ENCODE measurements at regions not wholly inside any gene's neighbourhood (a gene's known extent, or its start where the extent isn't known, plus 50 kb on each side); places are given as distances from the start of the nearest gene placed in this dataset.

- CTCF ChIA-PET: no interaction called here
Measured at GRCh38 chr6:51464956-51465355, 622.5 kb downstream of the PKHD1 start.

GRCh38 chr6:51466427-51466826, 621.0 kb downstream of the PKHD1 start:
- no peaks in the 10 kb centered on the region for H3K27me3 ChIP-seq (ENCODE audit: control insufficient read depth, insufficient read depth, low read length)
- no peak overlapping the region for H3K27ac ChIP-seq (ENCODE audit: low read depth, low read length)
- no peak for DNase-seq (ENCODE audit: low read depth, low spot score)
- TF ChIP-seq, protein P1, sequence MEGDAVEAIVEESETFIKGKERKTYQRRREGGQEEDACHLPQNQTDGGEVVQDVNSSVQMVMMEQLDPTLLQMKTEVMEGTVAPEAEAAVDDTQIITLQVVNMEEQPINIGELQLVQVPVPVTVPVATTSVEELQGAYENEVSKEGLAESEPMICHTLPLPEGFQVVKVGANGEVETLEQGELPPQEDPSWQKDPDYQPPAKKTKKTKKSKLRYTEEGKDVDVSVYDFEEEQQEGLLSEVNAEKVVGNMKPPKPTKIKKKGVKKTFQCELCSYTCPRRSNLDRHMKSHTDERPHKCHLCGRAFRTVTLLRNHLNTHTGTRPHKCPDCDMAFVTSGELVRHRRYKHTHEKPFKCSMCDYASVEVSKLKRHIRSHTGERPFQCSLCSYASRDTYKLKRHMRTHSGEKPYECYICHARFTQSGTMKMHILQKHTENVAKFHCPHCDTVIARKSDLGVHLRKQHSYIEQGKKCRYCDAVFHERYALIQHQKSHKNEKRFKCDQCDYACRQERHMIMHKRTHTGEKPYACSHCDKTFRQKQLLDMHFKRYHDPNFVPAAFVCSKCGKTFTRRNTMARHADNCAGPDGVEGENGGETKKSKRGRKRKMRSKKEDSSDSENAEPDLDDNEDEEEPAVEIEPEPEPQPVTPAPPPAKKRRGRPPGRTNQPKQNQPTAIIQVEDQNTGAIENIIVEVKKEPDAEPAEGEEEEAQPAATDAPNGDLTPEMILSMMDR (IDR thresholded peaks at IDR 0.05; ENCODE audit: low read depth, low read length): no peak
- no peak overlapping the region for H3K4me3 ChIP-seq (ENCODE audit: low read depth, low read length)
- CTCF ChIA-PET: no interaction called here
- H3K9me3 ChIP-seq (ENCODE audit: control insufficient read depth, insufficient read depth, low read length): peaks cover 5% of the 10 kb centered on the region; the same call in 1 of the 2 replicates
- POLR2A ChIA-PET: no interaction called here

More at GRCh38 chr6:51464956-51465355, 622.5 kb downstream of the PKHD1 start:
- Histone ChIP-seq H3K27ac (ENCODE audit: low read depth, low read length) (no peak overlapping the region), H3K9me3 (ENCODE audit: control insufficient read depth, insufficient read depth, low read length) (peaks cover 5% of the 10 kb centered on the region; the same call in 1 of the 2 replicates), H3K27me3 (ENCODE audit: control insufficient read depth, insufficient read depth, low read length) (no peaks in the 10 kb centered on the region), H3K4me3 (ENCODE audit: low read depth, low read length) (no peak overlapping the region)
- POLR2A ChIA-PET: no interaction called here
- DNase-seq (ENCODE audit: low read depth, low spot score): no peak
- TF ChIP-seq, protein P1 (IDR thresholded peaks at IDR 0.05; ENCODE audit: low read depth, low read length): no peak

GRCh38 chr6:51467231-51467952, 620.0 kb downstream of the PKHD1 start:
- CTCF ChIA-PET: no interaction called here

DNA sequence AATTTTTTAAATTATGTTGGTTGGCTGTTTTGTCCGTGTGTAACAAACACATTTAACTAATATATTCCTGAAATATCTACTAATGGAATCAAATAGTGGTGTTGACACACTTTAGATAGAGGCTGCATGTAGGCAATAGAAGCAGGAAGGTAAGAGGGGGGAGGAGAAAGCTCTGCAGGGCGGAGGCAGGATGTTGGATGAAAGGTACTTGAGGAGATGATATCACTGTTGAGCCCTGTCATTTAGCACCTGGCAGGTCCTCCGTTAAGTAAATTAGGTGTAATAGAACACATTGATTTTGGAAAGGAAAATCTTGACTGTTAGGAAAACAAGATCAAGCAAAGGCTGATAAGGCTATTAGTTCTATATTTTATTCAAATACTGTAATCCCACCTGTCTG, 618.7 kb downstream of the PKHD1 start:
- no peak overlapping the region for H3K4me3 ChIP-seq (ENCODE audit: low read depth, low read length)
- POLR2A ChIA-PET: no interaction called here
- CTCF ChIA-PET: no interaction called here
- H3K27ac ChIP-seq (ENCODE audit: low read depth, low read length): no peak overlapping the region
- H3K27me3 ChIP-seq (ENCODE audit: control insufficient read depth, insufficient read depth, low read length): no peaks in the 10 kb centered on the region
- TF ChIP-seq, protein P1 (IDR thresholded peaks at IDR 0.05; ENCODE audit: low read depth, low read length): no peak
- DNase-seq (ENCODE audit: low read depth, low spot score): no peak
- peaks cover 5% of the 10 kb centered on the region; the same call in 1 of the 2 replicates for H3K9me3 ChIP-seq (ENCODE audit: control insufficient read depth, insufficient read depth, low read length)

More at GRCh38 chr6:51467231-51467952, 620.0 kb downstream of the PKHD1 start:
- Histone ChIP-seq H3K27ac (ENCODE audit: low read depth, low read length) (no peak overlapping the region), H3K9me3 (ENCODE audit: control insufficient read depth, insufficient read depth, low read length) (peaks cover 5% of the 10 kb centered on the region; the same call in 1 of the 2 replicates), H3K4me3 (ENCODE audit: low read depth, low read length) (no peak overlapping the region), H3K27me3 (ENCODE audit: control insufficient read depth, insufficient read depth, low read length) (no peaks in the 10 kb centered on the region)
- POLR2A ChIA-PET: no interaction called here
- TF ChIP-seq, protein P1 (IDR thresholded peaks at IDR 0.05; ENCODE audit: low read depth, low read length): no peak
- no peak for DNase-seq (ENCODE audit: low read depth, low spot score)

- CTCF ChIA-PET: no interaction called here
Measured at GRCh38 chr6:51472745-51473487, 614.5 kb downstream of the PKHD1 start.

More at GRCh38 chr6:51472745-51473487, 614.5 kb downstream of the PKHD1 start:
- TF ChIP-seq, protein P1 (IDR thresholded peaks at IDR 0.05; ENCODE audit: low read depth, low read length): no peak
- DNase-seq (ENCODE audit: low read depth, low spot score): no peak
- Histone ChIP-seq H3K27ac (ENCODE audit: low read depth, low read length) (no peak overlapping the region), H3K9me3 (ENCODE audit: control insufficient read depth, insufficient read depth, low read length) (peaks cover 5% of the 10 kb centered on the region; the same call in 1 of the 2 replicates), H3K27me3 (ENCODE audit: control insufficient read depth, insufficient read depth, low read length) (no peaks in the 10 kb centered on the region), H3K4me3 (ENCODE audit: low read depth, low read length) (no peak overlapping the region)
- POLR2A ChIA-PET: no interaction called here

Measured in AG04450 (cell line).